ENCODE measurements at regions not wholly inside any gene's neighbourhood (a gene's known extent, or its start where the extent isn't known, plus 50 kb on each side); places are given as distances from the start of the nearest gene placed in this dataset.

GRCh38 chr16:85398688-85399582, 214.2 kb upstream of the GSE1 start:
- no peaks in the 10 kb centered on the region for H3K9me2 ChIP-seq (ENCODE audit: insufficient read depth)
- ChIA-PET CTCF (interaction anchor here (1.2 kb wide), 2 partner anchors 17 to 27 kb away, joined by 3 to 4 read pairs; no protein-coding TSS in a partner anchor), POLR2A (ENCODE audit: unreplicated experiment) (no interaction called here)
- no peak overlapping the region for H3K27ac ChIP-seq
- H3K4me2 ChIP-seq, result no peak overlapping the region
- TF ChIP-seq CTCF (conservative IDR thresholded peaks at IDR 0.05), result no peak
- TF ChIP-seq EZH2 (IDR thresholded peaks at IDR 0.05; ENCODE audit: low read depth), result no peak
- H3K79me2 ChIP-seq (ENCODE audit: low read depth), result no peaks in the 10 kb centered on the region
- H3K4me3 ChIP-seq, result no peak overlapping the region
- no peaks in the 10 kb centered on the region for H3K27me3 ChIP-seq (ENCODE audit: insufficient read depth, low read depth)
- peaks cover 24% of the 10 kb centered on the region for H3K4me1 ChIP-seq (replicated peaks; ENCODE audit: insufficient read depth)
- H3K9me3 ChIP-seq (ENCODE audit: insufficient read depth, low read depth), result no peaks in the 10 kb centered on the region
- peaks cover 24% of the 10 kb centered on the region; the same call in 1 of the 2 replicates for H3F3A ChIP-seq (ENCODE audit: insufficient read depth, low read depth)
- no peaks in the 10 kb centered on the region for H3K36me3 ChIP-seq (ENCODE audit: low read depth)
- DNase-seq, result no peak
- 0 out of 2 replicates have a peak, but pooled peaks cover 4% of the 10 kb centered on the region for H4K20me1 ChIP-seq (ENCODE audit: insufficient read depth)
- intact Hi-C loops (cut with micrococcal nuclease; ENCODE audit: unreplicated experiment), result loop anchor here (10.0 kb wide), 2 partner anchors 94 to 284 kb away; partner anchors contain the start of gene CIBAR2
- no peak overlapping the region for H2AFZ ChIP-seq
- BruUV-seq (replicated peaks), result no TSS peak

- no TSS peak for BruUV-seq (replicated peaks)
Measured at GRCh38 chr16:85399583-85400284, 213.4 kb upstream of the GSE1 start.

More at GRCh38 chr16:85399583-85400284, 213.4 kb upstream of the GSE1 start:
- H3K27me3 ChIP-seq (ENCODE audit: insufficient read depth, low read depth), result no peaks in the 10 kb centered on the region
- no peaks in the 10 kb centered on the region for H3K9me2 ChIP-seq (ENCODE audit: insufficient read depth)
- no peak for TF ChIP-seq EZH2 (IDR thresholded peaks at IDR 0.05; ENCODE audit: low read depth)
- TF ChIP-seq CTCF (conservative IDR thresholded peaks at IDR 0.05), result no peak
- no peak for DNase-seq
- H3K4me3 ChIP-seq, result no peak overlapping the region
- intact Hi-C loops (cut with micrococcal nuclease; ENCODE audit: unreplicated experiment), result loop anchor here (10.0 kb wide), 2 partner anchors 95 to 285 kb away; partner anchors contain the start of gene CIBAR2
- 0 out of 2 replicates have a peak, but pooled peaks cover 1% of the 10 kb centered on the region for H4K20me1 ChIP-seq (ENCODE audit: insufficient read depth)
- no peaks in the 10 kb centered on the region for H3K9me3 ChIP-seq (ENCODE audit: insufficient read depth, low read depth)
- peaks cover 22% of the 10 kb centered on the region for H3K4me1 ChIP-seq (replicated peaks; ENCODE audit: insufficient read depth)
- H3K4me2 ChIP-seq, result no peak overlapping the region
- H3K27ac ChIP-seq, result no peak overlapping the region
- H3K36me3 ChIP-seq (ENCODE audit: low read depth), result no peaks in the 10 kb centered on the region
- CTCF ChIA-PET, result no interaction called here
- no peak overlapping the region for H2AFZ ChIP-seq
- POLR2A ChIA-PET (ENCODE audit: unreplicated experiment), result no interaction called here
- H3F3A ChIP-seq (ENCODE audit: insufficient read depth, low read depth), result peaks cover 23% of the 10 kb centered on the region; the same call in 1 of the 2 replicates
- H3K79me2 ChIP-seq (ENCODE audit: low read depth), result no peaks in the 10 kb centered on the region

Data from PC-9 (cell line).